Panc1 (cell line): ENCODE measurements at regions not wholly inside any gene's neighbourhood (a gene's known extent, or its start where the extent isn't known, plus 50 kb on each side); places are given as distances from the start of the nearest gene placed in this dataset.

Source experiments
- POLR2AphosphoS5 ChIP-seq: IDR thresholded peaks from 2 replicates; pipeline ENCODE4 v1.6.1; 2012; ENCODE audit warnings: mild to moderate bottlenecking, low read depth, low read length, moderate library complexity
- SIN3A ChIP-seq: IDR thresholded peaks from 2 replicates; pipeline ENCODE4 v1.6.1; 2012; ENCODE audit warnings: low read depth, mild to moderate bottlenecking, low read length, moderate library complexity, borderline replicate concordance; ENCODE audit not compliant: insufficient read depth
- TCF7L2 ChIP-seq: IDR thresholded peaks from 2 replicates; pipeline ENCODE4 v1.6.1; 2011; ENCODE audit warnings: mild to moderate bottlenecking, low read depth, low read length, inconsistent platforms
- TF ChIP-seq, protein P1 (sequence below): fragments of 450-650 bp; IDR thresholded peaks from 2 replicates; pipeline ENCODE4 v1.5.1; 2017; ENCODE audit warnings: mild to moderate bottlenecking
- TF ChIP-seq, protein P2 (sequence below), 2 experiments: IDR thresholded peaks; 2 replicates each; pipeline ENCODE4 v1.6.1; 2011 to 2012; ENCODE audit warnings: low read depth in 2 of 2, control low read depth in 1 of 2, low read length in 1 of 2, mild to moderate bottlenecking in 1 of 2, moderate library complexity in 1 of 2; ENCODE audit not compliant: insufficient read depth in 1 of 2

DNA sequence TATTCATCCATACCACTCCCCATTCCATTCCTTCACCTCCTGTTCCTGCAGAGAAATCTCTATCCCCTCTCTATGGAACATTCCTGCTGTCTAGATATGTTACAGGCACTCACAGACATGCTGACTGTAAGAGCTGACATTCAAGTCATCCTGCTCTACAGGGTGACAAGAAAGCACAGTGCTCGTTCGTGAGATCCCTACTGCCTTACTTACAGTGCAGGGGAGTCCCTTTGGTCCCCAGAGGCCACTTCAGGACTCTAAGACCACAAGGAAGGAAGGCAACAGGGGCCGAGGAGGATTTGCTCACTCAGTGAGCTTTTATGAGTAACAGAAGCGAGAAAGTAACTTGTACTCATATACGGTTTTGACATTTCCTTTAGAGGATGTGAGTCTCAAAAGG lies 110.5 kb downstream of the GAS1 start:
- TF ChIP-seq, protein P1, sequence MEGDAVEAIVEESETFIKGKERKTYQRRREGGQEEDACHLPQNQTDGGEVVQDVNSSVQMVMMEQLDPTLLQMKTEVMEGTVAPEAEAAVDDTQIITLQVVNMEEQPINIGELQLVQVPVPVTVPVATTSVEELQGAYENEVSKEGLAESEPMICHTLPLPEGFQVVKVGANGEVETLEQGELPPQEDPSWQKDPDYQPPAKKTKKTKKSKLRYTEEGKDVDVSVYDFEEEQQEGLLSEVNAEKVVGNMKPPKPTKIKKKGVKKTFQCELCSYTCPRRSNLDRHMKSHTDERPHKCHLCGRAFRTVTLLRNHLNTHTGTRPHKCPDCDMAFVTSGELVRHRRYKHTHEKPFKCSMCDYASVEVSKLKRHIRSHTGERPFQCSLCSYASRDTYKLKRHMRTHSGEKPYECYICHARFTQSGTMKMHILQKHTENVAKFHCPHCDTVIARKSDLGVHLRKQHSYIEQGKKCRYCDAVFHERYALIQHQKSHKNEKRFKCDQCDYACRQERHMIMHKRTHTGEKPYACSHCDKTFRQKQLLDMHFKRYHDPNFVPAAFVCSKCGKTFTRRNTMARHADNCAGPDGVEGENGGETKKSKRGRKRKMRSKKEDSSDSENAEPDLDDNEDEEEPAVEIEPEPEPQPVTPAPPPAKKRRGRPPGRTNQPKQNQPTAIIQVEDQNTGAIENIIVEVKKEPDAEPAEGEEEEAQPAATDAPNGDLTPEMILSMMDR: no peak
- no peak for TF ChIP-seq POLR2AphosphoS5
- TF ChIP-seq SIN3A: no peak
- TF ChIP-seq, protein P2, sequence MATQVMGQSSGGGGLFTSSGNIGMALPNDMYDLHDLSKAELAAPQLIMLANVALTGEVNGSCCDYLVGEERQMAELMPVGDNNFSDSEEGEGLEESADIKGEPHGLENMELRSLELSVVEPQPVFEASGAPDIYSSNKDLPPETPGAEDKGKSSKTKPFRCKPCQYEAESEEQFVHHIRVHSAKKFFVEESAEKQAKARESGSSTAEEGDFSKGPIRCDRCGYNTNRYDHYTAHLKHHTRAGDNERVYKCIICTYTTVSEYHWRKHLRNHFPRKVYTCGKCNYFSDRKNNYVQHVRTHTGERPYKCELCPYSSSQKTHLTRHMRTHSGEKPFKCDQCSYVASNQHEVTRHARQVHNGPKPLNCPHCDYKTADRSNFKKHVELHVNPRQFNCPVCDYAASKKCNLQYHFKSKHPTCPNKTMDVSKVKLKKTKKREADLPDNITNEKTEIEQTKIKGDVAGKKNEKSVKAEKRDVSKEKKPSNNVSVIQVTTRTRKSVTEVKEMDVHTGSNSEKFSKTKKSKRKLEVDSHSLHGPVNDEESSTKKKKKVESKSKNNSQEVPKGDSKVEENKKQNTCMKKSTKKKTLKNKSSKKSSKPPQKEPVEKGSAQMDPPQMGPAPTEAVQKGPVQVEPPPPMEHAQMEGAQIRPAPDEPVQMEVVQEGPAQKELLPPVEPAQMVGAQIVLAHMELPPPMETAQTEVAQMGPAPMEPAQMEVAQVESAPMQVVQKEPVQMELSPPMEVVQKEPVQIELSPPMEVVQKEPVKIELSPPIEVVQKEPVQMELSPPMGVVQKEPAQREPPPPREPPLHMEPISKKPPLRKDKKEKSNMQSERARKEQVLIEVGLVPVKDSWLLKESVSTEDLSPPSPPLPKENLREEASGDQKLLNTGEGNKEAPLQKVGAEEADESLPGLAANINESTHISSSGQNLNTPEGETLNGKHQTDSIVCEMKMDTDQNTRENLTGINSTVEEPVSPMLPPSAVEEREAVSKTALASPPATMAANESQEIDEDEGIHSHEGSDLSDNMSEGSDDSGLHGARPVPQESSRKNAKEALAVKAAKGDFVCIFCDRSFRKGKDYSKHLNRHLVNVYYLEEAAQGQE (IDR thresholded peaks at IDR 0.05; ENCODE audit: insufficient read depth in 1 of 2, low read depth in 2 of 2, low read length in 1 of 2): no peak
- TF ChIP-seq TCF7L2: no peak
